HCT116 (cell line): ENCODE measurements at regions not wholly inside any gene's neighbourhood (a gene's known extent, or its start where the extent isn't known, plus 50 kb on each side); places are given as distances from the start of the nearest gene placed in this dataset.

ENCODE experiments used
- ATAC-seq: fragments of 200-7000 bp; cut with Tn5 transposase; 2 replicates; pipeline ENCODE4 v1.9.1; 2020; ENCODE audit warnings: mild to moderate bottlenecking, moderate library complexity
- BruUV-seq: library from RNA; stranded (reverse); fragments of 400-500 nt; replicated peaks from 2 replicates; lab custom pipeline; 2021; lab: Mats Ljungman, UMichigan
- CTCF ChIA-PET: fragments of 300-600 bp; sonication (Branson Sonifier 250); formaldehyde crosslinking; loops from one replicate; lab custom pipeline; 2021; ENCODE audit warnings: antibody characterized with exemption; lab: Charles Lee
- POLR2A ChIA-PET: fragments of 300-600, 350-600 bp; sonication (Branson Sonifier 250); formaldehyde crosslinking; loops from one replicate; lab custom pipeline; 2021; ENCODE audit warnings: antibody characterized with exemption; lab: Charles Lee
- RAD21 ChIA-PET, 2 experiments: fragments of 300-600 bp; sonication (Branson Sonifier 250); formaldehyde crosslinking; loops; one replicate each; lab custom pipeline; 2023; ENCODE audit warnings: low total read pairs in 2 of 2; ENCODE audit not compliant: uncharacterized antibody in 2 of 2, unreplicated experiment in 2 of 2, low non-redundant PET in 1 of 2; lab: Charles Lee
- DNase-seq: peaks from one replicate; pipeline ENCODE4 v3.0.0-alpha.2; 2010; ENCODE audit warnings: low read depth, low spot score
- H2AFZ ChIP-seq: fragments of 200-600 bp; shearing (Covaris generic), sonication (generic); 2 replicates; pipeline ENCODE4 v1.6.1; 2017; ENCODE audit warnings: low read depth, mixed run types, mixed read lengths, antibody characterized with exemption, low read length; ENCODE audit not compliant: poor library complexity, severe bottlenecking
- H3K27ac ChIP-seq: 2 replicates; pipeline ENCODE4 v1.5.1; 2012; ENCODE audit warnings: low read depth, low read length
- H3K27me3 ChIP-seq: fragments of 200-600 bp; sonication (generic); 2 replicates; pipeline ENCODE4 v1.6.1; 2016; ENCODE audit warnings: mixed run types, low read length, mixed read lengths; ENCODE audit not compliant: insufficient read depth
- H3K36me3 ChIP-seq, 2 experiments: fragments of 200-500 bp in 1 of 2; fragments of 200-600 bp in 1 of 2; sonication (Bioruptor generic) in 1 of 2; sonication (generic) in 1 of 2; 2 replicates each; pipeline versions ENCODE4 v1.5.1 to v1.6.1; 2014 to 2016; ENCODE audit warnings: low read length in 2 of 2, inconsistent platforms in 1 of 2, mixed read lengths in 1 of 2, mixed run types in 1 of 2; ENCODE audit not compliant: insufficient read depth in 2 of 2, control insufficient read depth in 1 of 2
- H3K4me1 ChIP-seq, 2 experiments: fragments of 200-600 bp in 1 of 2; sonication (generic) in 1 of 2; 2 replicates each; pipeline versions ENCODE4 v1.5.1 to v1.6.1; 2012 to 2017; ENCODE audit warnings: low read length in 2 of 2, inconsistent platforms in 1 of 2, mild to moderate bottlenecking in 1 of 2, mixed read lengths in 1 of 2, mixed run types in 1 of 2, moderate library complexity in 1 of 2; ENCODE audit not compliant: insufficient read depth in 2 of 2, control insufficient read depth in 1 of 2
- H3K4me2 ChIP-seq: fragments of 200-600 bp; sonication (generic); 2 replicates; pipeline ENCODE4 v1.6.1; 2017; ENCODE audit warnings: mixed run types, low read length, mixed read lengths
- H3K4me3 ChIP-seq, 2 experiments: fragments of 200-600 bp in 1 of 2; sonication (generic) in 1 of 2; replicated peaks in 1 of 2; 2 replicates each; pipeline ENCODE4 v1.5.1; 2011 to 2016; ENCODE audit warnings: low read length in 2 of 2, control low read depth in 1 of 2, low read depth in 1 of 2, mild to moderate bottlenecking in 1 of 2, mixed read lengths in 1 of 2, mixed run types in 1 of 2
- H3K79me2 ChIP-seq: fragments of 200-600 bp; sonication (generic); 2 replicates; pipeline ENCODE4 v1.6.1; 2017; ENCODE audit warnings: mild to moderate bottlenecking, mixed run types, low read length, moderate library complexity, mixed read lengths; ENCODE audit not compliant: insufficient read depth
- H3K9ac ChIP-seq: fragments of 200-600 bp; sonication (generic); 2 replicates; pipeline ENCODE4 v1.6.1; 2016; ENCODE audit warnings: low read length, mixed read lengths
- H3K9me2 ChIP-seq: fragments of 200-600 bp; sonication (generic), shearing (Covaris generic); 2 replicates; pipeline ENCODE4 v1.6.1; 2017; ENCODE audit warnings: mixed run types, mild to moderate bottlenecking, moderate library complexity; ENCODE audit not compliant: insufficient read depth
- H3K9me3 ChIP-seq, 2 experiments: fragments of 200-500 bp in 1 of 2; fragments of 200-600 bp in 1 of 2; sonication (Bioruptor generic) in 1 of 2; sonication (generic) in 1 of 2; 2 replicates each; pipeline ENCODE4 v1.6.1; 2014 to 2017; ENCODE audit warnings: low read length in 2 of 2, mixed read lengths in 2 of 2, inconsistent platforms in 1 of 2, low read depth in 1 of 2, mild to moderate bottlenecking in 1 of 2, mixed run types in 1 of 2, moderate library complexity in 1 of 2; ENCODE audit not compliant: control insufficient read depth in 1 of 2, insufficient read depth in 1 of 2
- H4K20me1 ChIP-seq: fragments of 200-600 bp; sonication (generic), shearing (Covaris generic); 2 replicates; pipeline ENCODE4 v1.6.1; 2017; ENCODE audit warnings: mixed run types, mild to moderate bottlenecking, moderate library complexity; ENCODE audit not compliant: insufficient read depth
- CBX3 ChIP-seq: IDR thresholded peaks from 2 replicates; pipeline ENCODE4 v1.6.1; 2012; ENCODE audit warnings: low read depth
- EGR1 ChIP-seq: IDR thresholded peaks from 2 replicates; pipeline ENCODE4 v1.6.1; 2012; ENCODE audit warnings: low read depth
- ELF1 ChIP-seq: IDR thresholded peaks from 2 replicates; pipeline ENCODE4 v1.6.1; 2012; ENCODE audit warnings: low read depth, borderline replicate concordance
- JUND ChIP-seq: IDR thresholded peaks from 2 replicates; pipeline ENCODE4 v1.6.1; 2012
- SIN3A ChIP-seq: IDR thresholded peaks from 2 replicates; pipeline ENCODE4 v1.6.1; 2012; ENCODE audit warnings: low read depth
- SP1 ChIP-seq: IDR thresholded peaks from 2 replicates; pipeline ENCODE4 v1.6.1; 2012; ENCODE audit warnings: low read depth
- TCF7L2 ChIP-seq: IDR thresholded peaks from 2 replicates; pipeline ENCODE4 v1.7.0; 2011; ENCODE audit warnings: borderline replicate concordance, inconsistent platforms; ENCODE audit not compliant: insufficient read depth, insufficient read length; ENCODE audit errors: extremely low read depth
- YY1 ChIP-seq: IDR thresholded peaks from 2 replicates; pipeline ENCODE4 v1.6.1; 2011; ENCODE audit warnings: low read length, low read depth, moderate library complexity, mild to moderate bottlenecking; ENCODE audit not compliant: insufficient replicate concordance; ENCODE audit errors: extremely low read depth
- ZFX ChIP-seq: fragments of 450-650 bp; IDR thresholded peaks from 2 replicates; pipeline ENCODE4 v1.6.1; 2017
- intact Hi-C: fragments of 100-400 bp; cut with micrococcal nuclease; formaldehyde crosslinking; loops from 2 replicates; pipeline ENCODE4 v1.10.0; 2022
- TF ChIP-seq, protein P1 (sequence below), 3 experiments: fragments of 200-600 bp in 1 of 3; sonication (generic) in 1 of 3; IDR thresholded peaks in 2 of 3; conservative IDR thresholded peaks in 1 of 3; 2 replicates each; pipeline ENCODE4 v1.5.1; 2012 to 2017; ENCODE audit warnings: low read depth in 2 of 3, low read length in 2 of 3, antibody characterized with exemption in 1 of 3, borderline replicate concordance in 1 of 3, control low read depth in 1 of 3, mild to moderate bottlenecking in 1 of 3, mixed read lengths in 1 of 3, mixed run types in 1 of 3, moderate library complexity in 1 of 3; ENCODE audit not compliant: insufficient read depth in 1 of 3
- TF ChIP-seq, protein P2 (sequence below): IDR thresholded peaks from 2 replicates; pipeline ENCODE4 v1.6.1; 2012
- TF ChIP-seq, protein P3 (sequence below): IDR thresholded peaks from 2 replicates; pipeline ENCODE4 v1.6.1; 2012; ENCODE audit warnings: low read depth

DNA sequence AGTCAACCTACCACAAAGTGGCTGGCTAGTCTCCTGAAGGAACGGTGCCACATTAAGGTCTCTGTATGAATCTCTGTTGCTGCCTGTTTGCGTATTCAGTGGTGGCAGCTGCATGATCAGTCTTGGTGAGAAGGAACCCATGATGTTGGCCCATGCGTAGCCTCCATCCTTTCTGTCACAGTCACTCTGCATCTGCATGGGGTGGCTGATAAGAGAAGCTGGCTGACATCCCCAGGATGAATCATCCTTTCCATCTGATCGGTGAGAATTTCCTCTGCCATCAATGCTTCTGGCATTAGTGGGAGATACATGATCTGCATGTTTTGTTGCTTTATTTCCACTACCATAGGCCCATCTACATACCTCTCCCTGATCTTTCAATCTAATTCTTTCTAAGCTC lies 199.0 kb upstream of the NECTIN1 start:
- Histone ChIP-seq H3K9me3 (no peaks in the 10 kb centered on the region), H3K4me2 (no peak overlapping the region), H3K36me3 (no peaks in the 10 kb centered on the region), H2AFZ (no peak overlapping the region), H3K9me2 (no peaks in the 10 kb centered on the region), H3K4me1 (no peaks in the 10 kb centered on the region), H3K27ac (no peak overlapping the region), H3K27me3 (peaks cover 81% of the 10 kb centered on the region), H3K79me2 (no peaks in the 10 kb centered on the region), H3K4me3 (no peak overlapping the region), H3K9ac (no peak overlapping the region), H4K20me1 (no peaks in the 10 kb centered on the region)
- ChIA-PET RAD21 (no interaction called here), CTCF (no interaction called here), POLR2A (no interaction called here)
- no peak for TF ChIP-seq TCF7L2
- no peak for TF ChIP-seq SP1
- no peak for TF ChIP-seq SIN3A
- TF ChIP-seq ZFX: no peak
- TF ChIP-seq CBX3: no peak
- TF ChIP-seq JUND: no peak
- TF ChIP-seq, protein P1, sequence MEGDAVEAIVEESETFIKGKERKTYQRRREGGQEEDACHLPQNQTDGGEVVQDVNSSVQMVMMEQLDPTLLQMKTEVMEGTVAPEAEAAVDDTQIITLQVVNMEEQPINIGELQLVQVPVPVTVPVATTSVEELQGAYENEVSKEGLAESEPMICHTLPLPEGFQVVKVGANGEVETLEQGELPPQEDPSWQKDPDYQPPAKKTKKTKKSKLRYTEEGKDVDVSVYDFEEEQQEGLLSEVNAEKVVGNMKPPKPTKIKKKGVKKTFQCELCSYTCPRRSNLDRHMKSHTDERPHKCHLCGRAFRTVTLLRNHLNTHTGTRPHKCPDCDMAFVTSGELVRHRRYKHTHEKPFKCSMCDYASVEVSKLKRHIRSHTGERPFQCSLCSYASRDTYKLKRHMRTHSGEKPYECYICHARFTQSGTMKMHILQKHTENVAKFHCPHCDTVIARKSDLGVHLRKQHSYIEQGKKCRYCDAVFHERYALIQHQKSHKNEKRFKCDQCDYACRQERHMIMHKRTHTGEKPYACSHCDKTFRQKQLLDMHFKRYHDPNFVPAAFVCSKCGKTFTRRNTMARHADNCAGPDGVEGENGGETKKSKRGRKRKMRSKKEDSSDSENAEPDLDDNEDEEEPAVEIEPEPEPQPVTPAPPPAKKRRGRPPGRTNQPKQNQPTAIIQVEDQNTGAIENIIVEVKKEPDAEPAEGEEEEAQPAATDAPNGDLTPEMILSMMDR (IDR thresholded peaks at IDR 0.05 in 2 of 3, conservative IDR thresholded peaks at IDR 0.05 in 1 of 3; ENCODE audit: borderline replicate concordance in 1 of 3, insufficient read depth in 1 of 3, low read depth in 2 of 3, low read length in 2 of 3): no peak
- no peak for TF ChIP-seq ELF1
- TF ChIP-seq, protein P2, sequence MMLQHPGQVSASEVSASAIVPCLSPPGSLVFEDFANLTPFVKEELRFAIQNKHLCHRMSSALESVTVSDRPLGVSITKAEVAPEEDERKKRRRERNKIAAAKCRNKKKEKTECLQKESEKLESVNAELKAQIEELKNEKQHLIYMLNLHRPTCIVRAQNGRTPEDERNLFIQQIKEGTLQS: no peak
- ATAC-seq (no peak), DNase-seq (no peak)
- intact Hi-C loops: no loop called here
- no TSS peak for BruUV-seq

DNA sequence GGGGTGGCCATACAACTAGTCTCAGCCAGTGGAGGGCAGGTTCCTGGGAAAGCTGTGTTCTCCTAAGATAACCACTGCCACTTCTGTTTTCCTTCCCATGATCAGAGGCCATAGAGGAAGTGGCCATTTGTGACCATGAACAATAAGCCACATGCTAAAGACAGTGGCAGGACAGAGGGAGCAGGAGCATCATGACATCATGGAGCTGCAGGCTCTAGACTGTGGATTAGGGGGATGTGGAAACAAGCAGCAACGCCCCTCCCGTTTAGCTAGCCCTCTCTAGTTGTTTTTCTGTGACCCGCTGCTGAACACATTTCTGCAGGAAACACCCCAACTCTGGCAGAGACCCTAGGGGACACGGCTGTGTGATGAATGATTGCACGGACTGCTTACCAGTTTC lies 195.0 kb upstream of the NECTIN1 start:
- no peak overlapping the region for H3K4me2 ChIP-seq
- CTCF ChIA-PET: no interaction called here
- no peak overlapping the region for H3K9ac ChIP-seq
- DNase-seq (no peak), ATAC-seq (no peak)
- no peaks in the 10 kb centered on the region for H3K9me2 ChIP-seq
- no peak overlapping the region for H2AFZ ChIP-seq
- RAD21 ChIA-PET: no interaction called here
- H3K4me1 ChIP-seq: no peaks in the 10 kb centered on the region
- no peaks in the 10 kb centered on the region for H3K9me3 ChIP-seq
- BruUV-seq: no TSS peak
- no peak overlapping the region for H3K27ac ChIP-seq
- H3K4me3 ChIP-seq: no peak overlapping the region
- intact Hi-C loops: no loop called here
- H3K27me3 ChIP-seq: peaks cover 82% of the 10 kb centered on the region
- H4K20me1 ChIP-seq: no peaks in the 10 kb centered on the region
- POLR2A ChIA-PET: interaction anchor here (0.5 kb wide), 1 partner anchor 334 kb away, joined by 3 read pairs; no protein-coding TSS in a partner anchor
- no peaks in the 10 kb centered on the region for H3K79me2 ChIP-seq
- no peaks in the 10 kb centered on the region for H3K36me3 ChIP-seq
- TF ChIP-seq, protein P3, sequence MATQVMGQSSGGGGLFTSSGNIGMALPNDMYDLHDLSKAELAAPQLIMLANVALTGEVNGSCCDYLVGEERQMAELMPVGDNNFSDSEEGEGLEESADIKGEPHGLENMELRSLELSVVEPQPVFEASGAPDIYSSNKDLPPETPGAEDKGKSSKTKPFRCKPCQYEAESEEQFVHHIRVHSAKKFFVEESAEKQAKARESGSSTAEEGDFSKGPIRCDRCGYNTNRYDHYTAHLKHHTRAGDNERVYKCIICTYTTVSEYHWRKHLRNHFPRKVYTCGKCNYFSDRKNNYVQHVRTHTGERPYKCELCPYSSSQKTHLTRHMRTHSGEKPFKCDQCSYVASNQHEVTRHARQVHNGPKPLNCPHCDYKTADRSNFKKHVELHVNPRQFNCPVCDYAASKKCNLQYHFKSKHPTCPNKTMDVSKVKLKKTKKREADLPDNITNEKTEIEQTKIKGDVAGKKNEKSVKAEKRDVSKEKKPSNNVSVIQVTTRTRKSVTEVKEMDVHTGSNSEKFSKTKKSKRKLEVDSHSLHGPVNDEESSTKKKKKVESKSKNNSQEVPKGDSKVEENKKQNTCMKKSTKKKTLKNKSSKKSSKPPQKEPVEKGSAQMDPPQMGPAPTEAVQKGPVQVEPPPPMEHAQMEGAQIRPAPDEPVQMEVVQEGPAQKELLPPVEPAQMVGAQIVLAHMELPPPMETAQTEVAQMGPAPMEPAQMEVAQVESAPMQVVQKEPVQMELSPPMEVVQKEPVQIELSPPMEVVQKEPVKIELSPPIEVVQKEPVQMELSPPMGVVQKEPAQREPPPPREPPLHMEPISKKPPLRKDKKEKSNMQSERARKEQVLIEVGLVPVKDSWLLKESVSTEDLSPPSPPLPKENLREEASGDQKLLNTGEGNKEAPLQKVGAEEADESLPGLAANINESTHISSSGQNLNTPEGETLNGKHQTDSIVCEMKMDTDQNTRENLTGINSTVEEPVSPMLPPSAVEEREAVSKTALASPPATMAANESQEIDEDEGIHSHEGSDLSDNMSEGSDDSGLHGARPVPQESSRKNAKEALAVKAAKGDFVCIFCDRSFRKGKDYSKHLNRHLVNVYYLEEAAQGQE: no peak
- TF ChIP-seq, protein P1 (IDR thresholded peaks at IDR 0.05 in 2 of 3, conservative IDR thresholded peaks at IDR 0.05 in 1 of 3; ENCODE audit: borderline replicate concordance in 1 of 3, insufficient read depth in 1 of 3, low read depth in 2 of 3, low read length in 2 of 3): no peak
- TF ChIP-seq, protein P2: no peak
- TF ChIP-seq EGR1: no peak
- no peak for TF ChIP-seq YY1
